Vagina (tissue), 2 donors: ENCODE measurements at regions not wholly inside any gene's neighbourhood (a gene's known extent, or its start where the extent isn't known, plus 50 kb on each side); places are given as distances from the start of the nearest gene placed in this dataset.

Experiments used
- CTCF ChIP-seq, 3 experiments: fragments of 450-650 bp in 2 of 3; fragments of 200-600 bp in 1 of 3; sonication (generic) in 1 of 3; IDR thresholded peaks; one replicate each; pipeline ENCODE4 v1.5.1; 2017 to 2019; ENCODE audit warnings: antibody characterized with exemption in 3 of 3, mild to moderate bottlenecking in 2 of 3, moderate library complexity in 2 of 3
- POLR2A ChIP-seq, 2 donors: fragments of 450-650 bp; IDR thresholded peaks; one replicate each; pipeline ENCODE4 v1.6.1; 2017; ENCODE audit warnings: antibody characterized with exemption in 2 of 2, mild to moderate bottlenecking in 2 of 2, moderate library complexity in 2 of 2
- POLR2AphosphoS5 ChIP-seq, 2 donors: sonication (generic); formaldehyde crosslinking; IDR thresholded peaks; one replicate each; pipeline ENCODE4 v1.9.0; 2017; ENCODE audit warnings: antibody characterized with exemption in 2 of 2, mild to moderate bottlenecking in 2 of 2, low read depth in 1 of 2; ENCODE audit not compliant: insufficient read depth in 1 of 2

DNA sequence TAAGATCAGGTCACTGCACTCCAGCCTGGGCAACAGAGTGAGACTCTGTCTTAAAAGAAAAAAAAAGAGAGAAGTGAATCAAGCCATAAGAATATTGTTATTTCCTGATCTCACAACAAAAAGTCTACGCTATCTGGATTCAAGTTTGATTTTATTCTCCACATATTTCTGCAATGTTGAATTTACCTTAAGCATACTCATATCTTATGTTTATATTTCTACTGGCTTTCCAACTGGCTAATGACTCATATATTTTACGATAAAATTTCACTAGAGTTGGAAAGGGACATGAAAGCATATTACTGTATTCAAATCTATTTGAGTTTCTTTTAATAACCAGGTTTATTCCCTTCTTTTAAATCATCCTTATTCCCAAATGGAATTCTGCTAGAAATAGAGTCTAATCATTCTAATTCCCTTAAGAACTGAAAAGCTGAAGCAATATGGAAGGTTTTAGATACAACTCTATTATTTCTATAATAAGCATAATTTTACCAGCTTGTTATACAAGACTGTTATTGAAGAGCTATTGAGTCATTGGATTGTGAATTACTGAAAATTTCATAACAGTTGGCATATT is 276.9 kb upstream of the HS3ST5 start:
- no peak for TF ChIP-seq CTCF (IDR thresholded peaks at IDR 0.05)
- no peak for TF ChIP-seq POLR2A (IDR thresholded peaks at IDR 0.05)
- TF ChIP-seq POLR2AphosphoS5 (IDR thresholded peaks at IDR 0.05; ENCODE audit: insufficient read depth in 1 of 2, low read depth in 1 of 2) = no peak
